22Rv1 (cell line): ENCODE measurements at regions not wholly inside any gene's neighbourhood (a gene's known extent, or its start where the extent isn't known, plus 50 kb on each side); places are given as distances from the start of the nearest gene placed in this dataset.

Experiments used
- CTCF ChIP-seq: fragments of 450-650 bp; IDR thresholded peaks from 2 replicates; pipeline ENCODE4 v1.5.1; 2017; ENCODE audit warnings: mild to moderate bottlenecking
- ZFX ChIP-seq: fragments of 450-650 bp; IDR thresholded peaks from 2 replicates; pipeline ENCODE4 v1.6.1; 2017; ENCODE audit warnings: antibody characterized with exemption, borderline replicate concordance

DNA sequence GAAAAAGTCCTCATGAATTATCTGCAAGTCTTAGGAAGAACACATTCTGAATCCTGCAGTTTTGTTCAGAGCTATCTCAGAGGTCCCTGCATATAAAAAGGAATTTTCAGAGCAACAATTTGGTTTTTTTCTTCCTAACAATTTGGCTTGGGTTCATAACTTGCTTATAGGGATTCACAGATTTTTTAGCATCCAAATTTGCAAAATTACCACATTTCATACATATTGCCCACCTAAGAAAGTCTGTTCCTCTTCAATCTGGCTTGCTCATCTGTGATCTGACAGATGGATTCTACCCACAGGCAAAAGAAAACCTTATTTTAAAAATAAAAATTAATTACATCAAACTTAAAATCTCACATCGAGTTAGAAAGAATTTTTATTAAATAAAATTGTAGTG, 714.4 kb upstream of the NCAM2 start:
- TF ChIP-seq CTCF (no peak), ZFX (no peak)
